OCI-LY1 (cell line): ENCODE measurements at regions not wholly inside any gene's neighbourhood (a gene's known extent, or its start where the extent isn't known, plus 50 kb on each side); places are given as distances from the start of the nearest gene placed in this dataset.

Experiments
- H2AFZ ChIP-seq: fragments of 200-600 bp; sonication (generic), shearing (Covaris generic); 2 replicates; pipeline ENCODE4 v1.6.0; 2014; ENCODE audit warnings: antibody characterized with exemption, mild to moderate bottlenecking, low read length
- H3F3A ChIP-seq: fragments of 200-600 bp; sonication (generic), shearing (Covaris generic); 2 replicates; pipeline ENCODE4 v1.6.0; 2014; ENCODE audit warnings: mild to moderate bottlenecking, antibody characterized with exemption, low read length, moderate library complexity; ENCODE audit not compliant: insufficient read depth
- H3K27ac ChIP-seq: fragments of 200-600 bp; sonication (generic); 2 replicates; pipeline ENCODE4 v1.5.1; 2014; ENCODE audit warnings: low read length, mixed run types, mild to moderate bottlenecking, low read depth; ENCODE audit not compliant: poor library complexity, severe bottlenecking
- H3K27me3 ChIP-seq: fragments of 200-600 bp; sonication (generic); 2 replicates; pipeline ENCODE4 v1.6.0; 2014; ENCODE audit warnings: antibody characterized with exemption, mild to moderate bottlenecking, low read length, moderate library complexity; ENCODE audit not compliant: insufficient read depth
- H3K36me3 ChIP-seq: fragments of 200-600 bp; sonication (generic); 2 replicates; pipeline ENCODE4 v1.6.1; 2014; ENCODE audit warnings: mild to moderate bottlenecking, antibody characterized with exemption, low read length, moderate library complexity, mixed read lengths; ENCODE audit not compliant: insufficient read depth
- H3K4me1 ChIP-seq: fragments of 200-600 bp; sonication (generic); 2 replicates; pipeline ENCODE4 v1.5.1; 2014; ENCODE audit warnings: mild to moderate bottlenecking, low read length, moderate library complexity; ENCODE audit not compliant: insufficient read depth, severe bottlenecking
- H3K4me2 ChIP-seq: fragments of 200-600 bp; sonication (generic), shearing (Covaris generic); 2 replicates; pipeline ENCODE4 v1.6.1; 2014; ENCODE audit warnings: low read length
- H3K4me3 ChIP-seq: fragments of 200-600 bp; sonication (generic); 2 replicates; pipeline ENCODE4 v1.5.1; 2014; ENCODE audit warnings: low read length, low read depth, mild to moderate bottlenecking, mixed read lengths; ENCODE audit not compliant: poor library complexity, severe bottlenecking
- H3K79me2 ChIP-seq: fragments of 200-600 bp; shearing (Covaris generic); 2 replicates; pipeline ENCODE4 v1.6.1; 2016; ENCODE audit warnings: mixed run types, low read length, mixed read lengths; ENCODE audit not compliant: insufficient read depth
- H3K9ac ChIP-seq: fragments of 200-600 bp; sonication (generic), shearing (Covaris generic); 2 replicates; pipeline ENCODE4 v1.6.1; 2014; ENCODE audit warnings: mild to moderate bottlenecking, low read length, mixed read lengths
- H3K9me2 ChIP-seq: fragments of 200-600 bp; sonication (generic), shearing (Covaris generic); 2 replicates; pipeline ENCODE4 v1.6.1; 2014; ENCODE audit warnings: low read depth, mild to moderate bottlenecking, low read length, mixed read lengths
- H3K9me3 ChIP-seq: fragments of 200-600 bp; shearing (Covaris generic); 2 replicates; pipeline ENCODE4 v1.6.1; 2014; ENCODE audit warnings: low read length, mixed read lengths
- H4K20me1 ChIP-seq: fragments of 200-600 bp; sonication (generic), shearing (Covaris generic); 2 replicates; pipeline ENCODE4 v1.6.0; 2016; ENCODE audit warnings: mild to moderate bottlenecking, low read length; ENCODE audit not compliant: insufficient read depth
- CTCF ChIP-seq: fragments of 200-600 bp; sonication (generic), shearing (Covaris generic); IDR thresholded peaks from 2 replicates; pipeline ENCODE4 v1.5.1; 2017; ENCODE audit warnings: mild to moderate bottlenecking, antibody characterized with exemption, low read length, moderate library complexity, mixed read lengths
- EZH2 ChIP-seq: fragments of 200-600 bp; sonication (generic), shearing (Covaris generic); IDR thresholded peaks from 2 replicates; pipeline ENCODE4 v1.8.0; 2017; ENCODE audit warnings: borderline replicate concordance, mixed run types, mild to moderate bottlenecking, antibody characterized with exemption, low read length, moderate library complexity, mixed read lengths

GRCh38 chr12:65533177-65533883 is 254.8 kb downstream of the MSRB3 start:
- TF ChIP-seq EZH2 (no peak), CTCF (no peak)
- Histone ChIP-seq H2AFZ (no peak overlapping the region), H3K9me2 (no peaks in the 10 kb centered on the region), H3K27me3 (no peaks in the 10 kb centered on the region), H3K4me2 (no peak overlapping the region), H4K20me1 (no peaks in the 10 kb centered on the region), H3K9me3 (no peaks in the 10 kb centered on the region), H3F3A (no peaks in the 10 kb centered on the region), H3K27ac (no peak overlapping the region), H3K79me2 (no peaks in the 10 kb centered on the region), H3K36me3 (no peaks in the 10 kb centered on the region), H3K4me1 (no peaks in the 10 kb centered on the region), H3K9ac (no peak overlapping the region), H3K4me3 (no peak overlapping the region)

- Histone ChIP-seq H3K4me1 (no peaks in the 10 kb centered on the region), H4K20me1 (no peaks in the 10 kb centered on the region), H2AFZ (no peak overlapping the region), H3K9me3 (no peaks in the 10 kb centered on the region), H3K9me2 (no peaks in the 10 kb centered on the region), H3K79me2 (no peaks in the 10 kb centered on the region), H3K9ac (no peak overlapping the region), H3K27ac (no peak overlapping the region), H3K36me3 (no peaks in the 10 kb centered on the region), H3K4me3 (no peak overlapping the region), H3K27me3 (no peaks in the 10 kb centered on the region), H3K4me2 (no peak overlapping the region), H3F3A (no peaks in the 10 kb centered on the region)
- no peak for TF ChIP-seq CTCF
Observed at GRCh38 chr12:65534238-65534841, 255.9 kb downstream of the MSRB3 start.

GRCh38 chr12:65535946-65536345 is 257.5 kb downstream of the MSRB3 start:
- H3K9me2 ChIP-seq: no peaks in the 10 kb centered on the region
- no peaks in the 10 kb centered on the region for H3K36me3 ChIP-seq
- no peaks in the 10 kb centered on the region for H3K9me3 ChIP-seq
- H3K4me3 ChIP-seq: no peak overlapping the region
- no peaks in the 10 kb centered on the region for H4K20me1 ChIP-seq
- no peaks in the 10 kb centered on the region for H3F3A ChIP-seq
- no peak overlapping the region for H3K9ac ChIP-seq
- H3K79me2 ChIP-seq: no peaks in the 10 kb centered on the region
- H3K27me3 ChIP-seq: no peaks in the 10 kb centered on the region
- TF ChIP-seq EZH2: no peak
- no peak overlapping the region for H2AFZ ChIP-seq
- H3K27ac ChIP-seq: no peak overlapping the region
- no peak overlapping the region for H3K4me2 ChIP-seq
- no peaks in the 10 kb centered on the region for H3K4me1 ChIP-seq

GRCh38 chr12:65536351-65536750 is 257.9 kb downstream of the MSRB3 start:
- no peak overlapping the region for H3K4me2 ChIP-seq

More at GRCh38 chr12:65536351-65536750, 257.9 kb downstream of the MSRB3 start:
- H3K27me3 ChIP-seq: no peaks in the 10 kb centered on the region
- no peaks in the 10 kb centered on the region for H3K4me1 ChIP-seq
- no peak overlapping the region for H3K27ac ChIP-seq
- no peak overlapping the region for H2AFZ ChIP-seq
- TF ChIP-seq EZH2 (no peak), CTCF (no peak)
- H3K36me3 ChIP-seq: no peaks in the 10 kb centered on the region
- H3K9ac ChIP-seq: no peak overlapping the region
- H4K20me1 ChIP-seq: no peaks in the 10 kb centered on the region
- no peaks in the 10 kb centered on the region for H3K9me2 ChIP-seq
- H3K79me2 ChIP-seq: no peaks in the 10 kb centered on the region
- no peak overlapping the region for H3K4me3 ChIP-seq
- no peaks in the 10 kb centered on the region for H3F3A ChIP-seq
- no peaks in the 10 kb centered on the region for H3K9me3 ChIP-seq
